ENCODE measurements at regions not wholly inside any gene's neighbourhood (a gene's known extent, or its start where the extent isn't known, plus 50 kb on each side); places are given as distances from the start of the nearest gene placed in this dataset.

- TF ChIP-seq EZH2phosphoT487 (IDR thresholded peaks at IDR 0.05; ENCODE audit: borderline replicate concordance, low read length) (no peak), CTCF (conservative IDR thresholded peaks at IDR 0.05; ENCODE audit: low read depth, low read length) (no peak)
These were observed 552.0 kb upstream of the ST8SIA4 start for GRCh38 chr5:101455048-101455447.

All from PC-3 (cell line).